Adrenal gland (tissue), 5 donors: ENCODE measurements at regions not wholly inside any gene's neighbourhood (a gene's known extent, or its start where the extent isn't known, plus 50 kb on each side); places are given as distances from the start of the nearest gene placed in this dataset.

Source experiments
- POLR2A ChIP-seq, 2 donors: fragments of 450-650 bp; IDR thresholded peaks; one replicate each; pipeline ENCODE4 v1.6.1; 2017; ENCODE audit warnings: antibody characterized with exemption in 2 of 2, mild to moderate bottlenecking in 2 of 2, moderate library complexity in 1 of 2
- TF ChIP-seq, protein P1 (sequence below), 6 experiments: fragments of 450-650 bp in 4 of 6; fragments of 200-600 bp in 2 of 6; sonication (generic) in 1 of 6; IDR thresholded peaks; 1 replicate in 5 of 6; 2 replicates in 1 of 6; pipeline versions ENCODE4 v1.5.1 to v1.8.0; 2016 to 2021; ENCODE audit warnings: antibody characterized with exemption in 6 of 6, mild to moderate bottlenecking in 2 of 6, moderate library complexity in 1 of 6
- donor health status: DM: no; HTN: no; CAD: no.

DNA sequence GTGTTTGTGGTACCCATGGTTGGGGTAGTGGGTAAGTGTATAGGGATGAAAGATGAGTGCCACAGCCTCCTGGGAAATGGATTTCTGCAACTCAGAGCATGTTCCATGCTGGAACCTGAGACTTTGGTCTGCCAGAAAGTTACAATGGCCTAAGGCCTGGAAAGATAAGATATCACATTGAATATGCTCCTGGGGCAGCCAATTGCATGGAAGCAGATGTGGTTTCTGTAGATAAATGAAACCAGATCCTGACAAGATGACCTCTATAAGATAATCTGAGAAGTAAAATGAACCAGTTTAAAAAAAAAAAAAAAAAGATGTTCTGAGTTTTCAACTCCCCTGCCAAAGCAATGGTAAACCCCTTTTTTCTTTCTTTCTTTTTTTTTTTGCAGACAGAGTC lies 91.4 kb upstream of the NCK2 start:
- TF ChIP-seq, protein P1, sequence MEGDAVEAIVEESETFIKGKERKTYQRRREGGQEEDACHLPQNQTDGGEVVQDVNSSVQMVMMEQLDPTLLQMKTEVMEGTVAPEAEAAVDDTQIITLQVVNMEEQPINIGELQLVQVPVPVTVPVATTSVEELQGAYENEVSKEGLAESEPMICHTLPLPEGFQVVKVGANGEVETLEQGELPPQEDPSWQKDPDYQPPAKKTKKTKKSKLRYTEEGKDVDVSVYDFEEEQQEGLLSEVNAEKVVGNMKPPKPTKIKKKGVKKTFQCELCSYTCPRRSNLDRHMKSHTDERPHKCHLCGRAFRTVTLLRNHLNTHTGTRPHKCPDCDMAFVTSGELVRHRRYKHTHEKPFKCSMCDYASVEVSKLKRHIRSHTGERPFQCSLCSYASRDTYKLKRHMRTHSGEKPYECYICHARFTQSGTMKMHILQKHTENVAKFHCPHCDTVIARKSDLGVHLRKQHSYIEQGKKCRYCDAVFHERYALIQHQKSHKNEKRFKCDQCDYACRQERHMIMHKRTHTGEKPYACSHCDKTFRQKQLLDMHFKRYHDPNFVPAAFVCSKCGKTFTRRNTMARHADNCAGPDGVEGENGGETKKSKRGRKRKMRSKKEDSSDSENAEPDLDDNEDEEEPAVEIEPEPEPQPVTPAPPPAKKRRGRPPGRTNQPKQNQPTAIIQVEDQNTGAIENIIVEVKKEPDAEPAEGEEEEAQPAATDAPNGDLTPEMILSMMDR (IDR thresholded peaks at IDR 0.05): no peak
- no peak for TF ChIP-seq POLR2A (IDR thresholded peaks at IDR 0.05)
